Small intestine (tissue), 7 donors: ENCODE measurements at regions not wholly inside any gene's neighbourhood (a gene's known extent, or its start where the extent isn't known, plus 50 kb on each side); places are given as distances from the start of the nearest gene placed in this dataset.
"Not testable (repeated sequence)": the region's sequence is repeated elsewhere in the genome, so short reads cannot be mapped to it uniquely, and the experiment has no call there.

ENCODE experiments used
- DNase-seq, 2 donors: peaks; one replicate each; pipeline versions ENCODE4 v3.0.0 to v3.0.0-alpha.2; 2013
- FAIRE-seq: peaks from 2 replicates; lab custom pipeline; 2012; peaks lifted over from hg19 to GRCh38; lab: Jason Lieb, UNC
- H3K27ac ChIP-seq, 3 donors: one replicate each; pipeline ENCODE4 v1.5.1; 2013; ENCODE audit warnings: low read length in 2 of 3, mild to moderate bottlenecking in 2 of 3, control low read depth in 1 of 3, inconsistent platforms in 1 of 3, low read depth in 1 of 3, moderate library complexity in 1 of 3
- H3K27me3 ChIP-seq, 3 donors: one replicate each; pipeline ENCODE4 v1.6.1; 2013; ENCODE audit warnings: low read length in 3 of 3, inconsistent platforms in 1 of 3; ENCODE audit not compliant: control insufficient read depth in 3 of 3, insufficient read depth in 3 of 3
- H3K36me3 ChIP-seq, 3 donors: one replicate each; pipeline ENCODE4 v1.6.1; 2013; ENCODE audit warnings: low read length in 3 of 3, inconsistent platforms in 1 of 3, low read depth in 1 of 3, mild to moderate bottlenecking in 1 of 3, moderate library complexity in 1 of 3; ENCODE audit not compliant: control insufficient read depth in 3 of 3, insufficient read depth in 2 of 3
- H3K4me1 ChIP-seq, 3 donors: one replicate each; pipeline ENCODE4 v1.6.1; 2013; ENCODE audit warnings: low read length in 2 of 3, inconsistent platforms in 1 of 3, low read depth in 1 of 3, mild to moderate bottlenecking in 1 of 3, moderate library complexity in 1 of 3; ENCODE audit not compliant: control insufficient read depth in 3 of 3, insufficient read depth in 2 of 3
- H3K4me3 ChIP-seq, 3 donors: one replicate each; pipeline ENCODE4 v1.5.1; 2013; ENCODE audit warnings: low read length in 3 of 3, control low read depth in 1 of 3, inconsistent platforms in 1 of 3, low read depth in 1 of 3, mild to moderate bottlenecking in 1 of 3, moderate library complexity in 1 of 3
- H3K9me3 ChIP-seq, 2 donors: one replicate each; pipeline ENCODE4 v1.6.1; 2013; ENCODE audit warnings: low read depth in 1 of 2, low read length in 1 of 2; ENCODE audit not compliant: control insufficient read depth in 2 of 2, insufficient read depth in 1 of 2
- WGBS, 3 donors: extraction: QIAGEN DNeasy Blood & Tissue Kit; methylation state at CpG; one replicate each; pipeline ENCODE4 v1.1.7; 2013; 5-methylcytosine and 5-hydroxymethylcytosine counted together
- donor health status: healthy with polysubstance abuse.
- donor health status: control.
- donor health status: control.
- donor health status: Bipolar disorder and iron deficiency.
- donor health status: healthy.

DNA sequence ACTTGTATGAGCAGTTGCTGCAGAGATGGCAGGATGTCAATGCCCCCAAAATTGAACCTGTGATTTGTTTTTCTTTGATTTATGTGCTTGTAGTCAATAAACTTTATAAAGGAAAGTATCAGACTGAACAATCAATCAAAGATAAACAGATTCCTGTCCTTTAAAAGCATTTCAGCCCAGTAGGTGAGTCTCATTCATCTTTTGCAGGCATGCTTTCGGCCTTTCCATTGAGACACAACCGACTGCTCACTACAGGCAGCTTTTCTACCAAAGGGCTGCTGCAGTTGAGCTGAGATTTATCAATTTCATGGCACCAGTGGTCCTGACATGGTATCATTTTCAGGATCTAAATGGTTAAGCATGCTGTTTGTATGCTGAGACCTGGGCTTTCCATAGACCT is 513.6 kb upstream of the PTBP2 start:
- H3K27me3 ChIP-seq, result no peaks in the 10 kb centered on the region
- FAIRE-seq (no peak), DNase-seq (no peak)
- H3K4me1 ChIP-seq, result no peaks in the 10 kb centered on the region
- no peaks in the 10 kb centered on the region for H3K36me3 ChIP-seq
- no peak overlapping the region for H3K27ac ChIP-seq
- H3K9me3 ChIP-seq, result no peaks in the 10 kb centered on the region
- WGBS, 3 donors, result 61 to 79% (median 66%) methylated on average over 2 of the region's 2 CpGs
- no peak overlapping the region for H3K4me3 ChIP-seq

DNA sequence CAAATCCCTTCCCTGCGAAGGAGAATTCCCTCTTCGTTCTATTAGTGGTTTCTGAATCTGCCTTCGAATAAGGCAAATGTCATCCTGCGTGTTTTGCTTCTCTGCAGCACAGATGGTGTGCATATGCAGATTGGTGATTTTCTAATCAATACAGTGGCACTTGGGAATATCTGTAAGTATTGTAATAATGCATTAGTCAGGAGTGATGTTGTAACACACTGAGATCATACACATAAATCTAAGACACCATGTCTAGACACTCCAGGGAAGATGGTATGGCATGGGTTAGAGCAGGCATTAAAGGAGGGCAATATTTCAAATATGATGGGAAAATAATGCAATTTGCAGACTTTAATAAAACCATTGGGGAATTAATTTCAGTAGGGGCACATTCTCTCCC is 513.2 kb upstream of the PTBP2 start:
- DNase-seq, result no peak
- Histone ChIP-seq H3K36me3 (no peaks in the 10 kb centered on the region), H3K4me1 (no peaks in the 10 kb centered on the region), H3K27me3 (no peaks in the 10 kb centered on the region), H3K27ac (no peak overlapping the region), H3K4me3 (no peak overlapping the region), H3K9me3 (no peaks in the 10 kb centered on the region)
- WGBS, 3 donors, result 95 to 97% (median 95%) methylated on average over 4 of the region's 4 CpGs
- no peak for FAIRE-seq

DNA sequence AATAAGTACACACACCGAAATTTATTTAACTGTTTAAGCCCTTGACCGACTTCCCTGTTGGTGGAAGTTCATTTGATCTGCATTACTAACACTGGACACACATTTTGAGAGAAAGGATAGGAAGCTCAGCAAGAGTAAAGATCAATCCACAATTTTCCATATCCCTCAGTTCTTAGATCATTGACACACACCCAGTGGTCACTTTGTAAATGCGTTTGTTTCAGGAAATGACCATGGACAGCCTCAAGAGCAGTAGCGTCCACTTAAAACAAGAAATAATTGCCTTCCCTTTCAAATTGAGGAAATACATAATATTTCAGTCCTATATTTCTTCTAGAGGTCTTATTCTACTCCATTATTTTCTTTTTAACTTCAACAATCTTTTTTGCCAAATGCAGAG is 511.5 kb upstream of the PTBP2 start:
- 71 to 80% (median 75%) methylated on average over 4 of the region's 4 CpGs for WGBS, 3 donors
- Histone ChIP-seq H3K27me3 (no peaks in the 10 kb centered on the region), H3K27ac (no peak overlapping the region), H3K4me1 (no peaks in the 10 kb centered on the region), H3K4me3 (no peak overlapping the region), H3K36me3 (no peaks in the 10 kb centered on the region), H3K9me3 (no peaks in the 10 kb centered on the region)
- no peak for DNase-seq
- FAIRE-seq, result no peak

DNA sequence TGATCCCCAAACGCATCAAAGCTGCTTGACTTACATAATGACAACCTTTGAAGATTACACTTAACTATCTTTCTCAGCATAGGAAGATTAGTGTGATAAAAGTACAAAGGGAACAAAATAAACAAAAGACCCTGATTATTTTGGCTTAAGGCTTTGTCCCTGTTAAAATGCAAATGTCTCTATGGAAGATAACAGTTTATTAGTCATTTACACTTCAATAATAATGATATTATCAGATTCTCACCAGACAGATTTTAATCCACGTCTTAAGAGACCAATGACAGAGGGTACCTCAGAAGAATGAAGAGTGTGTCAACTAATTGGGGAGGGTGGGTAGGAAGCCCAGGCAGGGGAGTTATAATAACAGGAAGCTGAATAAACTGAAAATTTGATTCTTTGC is 510.4 kb upstream of the PTBP2 start:
- no peak overlapping the region for H3K4me3 ChIP-seq
- no peaks in the 10 kb centered on the region for H3K36me3 ChIP-seq
- no peak overlapping the region for H3K27ac ChIP-seq
- H3K9me3 ChIP-seq, result no peaks in the 10 kb centered on the region
- no peaks in the 10 kb centered on the region for H3K27me3 ChIP-seq
- FAIRE-seq, result no peak
- WGBS, 3 donors, result 33 to 68% (median 38%) methylated on average over 2 of the region's 2 CpGs
- H3K4me1 ChIP-seq, result no peaks in the 10 kb centered on the region
- DNase-seq, result no peak

DNA sequence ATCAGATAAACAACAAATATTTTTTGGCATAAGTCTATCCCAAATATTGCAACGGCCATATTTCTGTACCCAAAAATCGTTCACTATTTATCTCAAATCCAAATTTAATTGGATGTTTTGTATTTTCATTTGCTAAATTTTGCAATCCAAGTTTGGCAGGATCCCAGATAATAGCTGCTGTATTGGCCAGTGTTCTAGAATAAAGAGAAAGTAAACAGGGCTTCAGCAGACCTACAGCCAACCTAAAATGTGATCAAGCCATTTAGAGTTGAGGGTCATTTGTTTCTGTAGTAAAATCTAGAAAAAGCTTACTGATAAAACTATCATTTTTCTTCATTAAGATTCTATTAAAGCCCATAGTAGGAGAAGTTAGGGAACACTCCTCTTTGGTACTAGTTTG is 506.6 kb upstream of the PTBP2 start:
- Histone ChIP-seq H3K27ac (no peak overlapping the region), H3K4me3 (no peak overlapping the region)

GRCh38 chr1:96220651-96221050 is 500.9 kb upstream of the PTBP2 start:
- Histone ChIP-seq H3K4me1 (no peaks in the 10 kb centered on the region), H3K36me3 (no peaks in the 10 kb centered on the region), H3K27me3 (no peaks in the 10 kb centered on the region), H3K27ac (no peak overlapping the region), H3K9me3 (no peaks in the 10 kb centered on the region), H3K4me3 (no peak overlapping the region)
- 24 to 63% (median 40%) methylated on average over 3 of the region's 3 CpGs for WGBS, 3 donors
- no peak for DNase-seq
- FAIRE-seq, result no peak

More for the DNA sequence above, 506.6 kb upstream of the PTBP2 start:
- no peak for DNase-seq
- H3K4me1 ChIP-seq, result no peaks in the 10 kb centered on the region
- WGBS, 3 donors, result 42 to 49% (median 43%) methylated on average over 2 of the region's 2 CpGs
- H3K9me3 ChIP-seq, result no peaks in the 10 kb centered on the region
- no peaks in the 10 kb centered on the region for H3K27me3 ChIP-seq
- H3K36me3 ChIP-seq, result no peaks in the 10 kb centered on the region
- FAIRE-seq, result no peak

DNA sequence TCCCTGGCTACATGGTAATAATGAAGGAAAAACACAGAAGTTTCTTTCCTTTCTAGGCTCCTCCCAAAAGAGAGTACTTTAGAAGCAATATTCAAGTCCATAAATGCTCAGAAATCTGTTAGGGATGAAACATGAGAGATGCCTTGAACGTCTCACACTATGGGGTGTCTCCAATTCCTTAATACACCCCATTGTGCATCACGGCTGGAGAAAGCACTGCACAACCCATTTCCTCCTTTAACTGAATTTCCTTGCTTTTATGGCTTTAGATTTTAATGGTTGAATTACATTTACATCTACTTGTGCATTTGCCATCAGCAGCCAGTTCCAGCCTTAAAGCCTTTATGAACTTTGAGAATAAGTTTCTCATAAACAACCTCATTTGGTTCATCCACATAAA is 498.9 kb upstream of the PTBP2 start:
- H3K4me1 ChIP-seq, result no peaks in the 10 kb centered on the region
- no peaks in the 10 kb centered on the region for H3K36me3 ChIP-seq
- WGBS, 3 donors, result 79 to 82% (median 79%) methylated on average over 2 of the region's 2 CpGs
- no peak overlapping the region for H3K4me3 ChIP-seq
- DNase-seq, result no peak
- H3K27me3 ChIP-seq, result no peaks in the 10 kb centered on the region
- no peak for FAIRE-seq
- H3K27ac ChIP-seq, result no peak overlapping the region
- H3K9me3 ChIP-seq, result no peaks in the 10 kb centered on the region

GRCh38 chr1:96224229-96224628 is 497.4 kb upstream of the PTBP2 start:
- 85 to 95% (median 93%) methylated on average over 11 to 20 of the region's 20 CpGs for WGBS, 3 donors
- not testable (repeated sequence) for H3K4me1 ChIP-seq, H3K27me3 ChIP-seq, DNase-seq, H3K9me3 ChIP-seq, H3K36me3 ChIP-seq, H3K4me3 ChIP-seq, H3K27ac ChIP-seq, FAIRE-seq

DNA sequence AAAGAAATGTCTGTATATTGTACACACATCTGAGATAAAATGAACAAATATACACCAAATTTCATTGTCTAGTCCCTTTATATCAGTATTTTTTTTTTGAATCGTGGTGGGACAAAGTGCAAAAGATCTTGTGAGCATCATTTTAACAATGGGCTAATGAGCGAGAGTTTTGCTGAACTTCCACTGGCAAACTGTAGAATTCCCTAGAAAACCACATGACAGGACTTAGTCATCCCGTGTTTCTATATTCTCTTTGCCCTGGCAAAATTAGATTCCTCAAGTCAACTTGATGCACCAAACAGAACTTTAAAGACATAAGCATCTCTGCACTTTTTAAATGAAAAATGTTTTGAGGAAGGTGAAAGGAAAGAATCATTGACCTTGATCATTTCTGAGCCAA is 488.2 kb upstream of the PTBP2 start:
- H3K36me3 ChIP-seq, result no peaks in the 10 kb centered on the region
- no peak for FAIRE-seq
- no peaks in the 10 kb centered on the region for H3K9me3 ChIP-seq
- no peak overlapping the region for H3K4me3 ChIP-seq
- H3K27me3 ChIP-seq, result no peaks in the 10 kb centered on the region
- no peak overlapping the region for H3K27ac ChIP-seq
- WGBS, 3 donors, result 73 to 80% (median 79%) methylated on average over 3 of the region's 3 CpGs
- no peak for DNase-seq
- H3K4me1 ChIP-seq, result peaks cover 0 to 3% (median 0%) of the 10 kb centered on the region in 3 donors
